Kasumi-1 (cell line): ENCODE measurements at regions not wholly inside any gene's neighbourhood (a gene's known extent, or its start where the extent isn't known, plus 50 kb on each side); places are given as distances from the start of the nearest gene placed in this dataset.

Experiments
- DNase-seq, 2 experiments: peaks; one replicate each; lab custom pipeline; 2025; lab: John Stamatoyannopoulos, UW

- no peak for DNase-seq
Observed at GRCh38 chr5:165196961-165197360, 1691.5 kb downstream of the MAT2B start.

- DNase-seq = no peak
Observed at GRCh38 chr5:165201369-165201768, 1696.0 kb downstream of the MAT2B start.

- peak; percentile 41 to 60 for DNase-seq
Observed at GRCh38 chr5:165201771-165202518, 1696.5 kb downstream of the MAT2B start.

GRCh38 chr5:165202519-165202910 is 1697.1 kb downstream of the MAT2B start:
- no peak for DNase-seq

GRCh38 chr5:165209101-165209727 is 1703.8 kb downstream of the MAT2B start:
- DNase-seq = peak; percentile 56 to 73

GRCh38 chr5:165224366-165225045 is 1719.1 kb downstream of the MAT2B start:
- no peak for DNase-seq

- peak in 1 of 2 experiments; percentile 20 for DNase-seq
Observed at GRCh38 chr5:165227515-165227914, 1722.1 kb downstream of the MAT2B start.

GRCh38 chr5:165228184-165228583 is 1722.8 kb downstream of the MAT2B start:
- no peak for DNase-seq

- no peak for DNase-seq
Observed at GRCh38 chr5:165231821-165232508, 1726.5 kb downstream of the MAT2B start.

GRCh38 chr5:165232509-165233028 is 1727.2 kb downstream of the MAT2B start:
- DNase-seq = no peak

- no peak for DNase-seq
Observed at GRCh38 chr5:165241811-165242210, 1736.4 kb downstream of the MAT2B start.

- no peak for DNase-seq
Observed at GRCh38 chr5:165242646-165243045, 1737.2 kb downstream of the MAT2B start.

GRCh38 chr5:165244407-165244806 is 1739.0 kb downstream of the MAT2B start:
- no peak for DNase-seq

GRCh38 chr5:165258197-165258771 is 1752.9 kb downstream of the MAT2B start:
- no peak for DNase-seq

- DNase-seq = no peak
Observed at GRCh38 chr5:165260426-165260825, 1755.0 kb downstream of the MAT2B start.

- no peak for DNase-seq
Observed at GRCh38 chr5:165263536-165263935, 1758.1 kb downstream of the MAT2B start.

- no peak for DNase-seq
Observed at GRCh38 chr5:165266939-165267338, 1761.5 kb downstream of the MAT2B start.

- DNase-seq = no peak
Observed at GRCh38 chr5:165272436-165272835, 1767.0 kb downstream of the MAT2B start.

GRCh38 chr5:165277661-165278060 is 1772.2 kb downstream of the MAT2B start:
- no peak for DNase-seq

- DNase-seq = no peak
Observed at GRCh38 chr5:165282491-165282890, 1777.1 kb downstream of the MAT2B start.

- DNase-seq = no peak
Observed at GRCh38 chr5:165286692-165287091, 1781.3 kb downstream of the MAT2B start.

GRCh38 chr5:165290535-165290934 is 1785.1 kb downstream of the MAT2B start:
- DNase-seq = no peak
